ENCODE measurements at regions not wholly inside any gene's neighbourhood (a gene's known extent, or its start where the extent isn't known, plus 50 kb on each side); places are given as distances from the start of the nearest gene placed in this dataset.
"Not testable (repeated sequence)": the region's sequence is repeated elsewhere in the genome, so short reads cannot be mapped to it uniquely, and the experiment has no call there.

DNA sequence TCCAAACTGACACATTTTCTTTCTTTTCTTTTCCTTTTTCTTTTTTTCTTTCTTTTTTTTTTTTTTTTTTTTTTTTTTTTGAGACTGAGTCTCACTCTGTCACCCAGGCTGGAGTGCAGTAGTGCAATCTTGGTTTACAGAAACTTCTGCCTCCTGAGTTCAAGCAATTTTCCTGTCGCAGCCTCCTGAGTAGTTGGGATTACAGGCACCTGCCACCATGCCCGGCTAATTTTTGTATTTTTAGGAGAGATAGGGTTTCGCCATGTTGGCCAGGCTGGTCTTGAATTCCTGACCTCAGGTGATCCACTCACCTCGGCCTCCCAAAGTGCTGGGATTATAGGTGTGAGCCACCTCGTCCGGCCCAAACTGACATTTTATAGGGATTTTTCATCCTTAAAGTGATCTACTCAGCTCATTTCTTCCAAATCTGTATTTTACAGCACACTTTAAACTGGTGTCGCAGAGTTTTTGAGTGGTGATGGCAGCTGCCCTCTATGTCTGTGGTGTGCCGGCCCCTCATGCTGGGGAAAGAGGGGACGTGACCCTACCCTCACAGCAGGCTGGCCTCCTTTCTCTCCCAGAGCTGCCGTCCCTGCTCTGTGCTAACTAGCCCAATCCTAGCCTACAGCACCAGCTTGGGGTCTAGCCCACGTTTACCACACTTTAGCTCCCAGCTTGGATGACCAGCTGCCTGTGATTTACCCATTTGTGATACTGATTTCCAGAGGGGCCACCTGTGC, 211.9 kb upstream of the HAAO start:
- intact Hi-C loops (cut with micrococcal nuclease), result not testable (repeated sequence)

DNA sequence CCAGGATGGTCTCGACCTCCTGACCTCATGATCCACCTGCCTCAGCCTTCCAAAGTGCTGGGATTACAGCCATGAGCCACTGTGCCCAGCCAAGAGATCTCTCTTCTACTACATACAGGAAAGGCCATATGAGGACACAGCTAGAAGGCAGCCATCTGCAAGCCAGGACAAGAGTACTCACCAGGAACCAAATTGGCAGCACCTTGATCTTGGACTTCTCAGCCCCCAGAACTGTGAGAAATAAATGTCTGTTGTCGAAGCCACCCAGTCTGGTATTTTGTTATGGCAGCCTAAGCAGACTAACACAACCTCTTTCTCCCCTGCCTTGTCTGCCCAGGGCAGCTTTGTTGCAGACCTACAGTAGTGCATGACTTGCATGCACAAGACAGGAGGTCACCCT, 211.3 kb upstream of the HAAO start:
- intact Hi-C loops (cut with micrococcal nuclease), result no loop called here

DNA sequence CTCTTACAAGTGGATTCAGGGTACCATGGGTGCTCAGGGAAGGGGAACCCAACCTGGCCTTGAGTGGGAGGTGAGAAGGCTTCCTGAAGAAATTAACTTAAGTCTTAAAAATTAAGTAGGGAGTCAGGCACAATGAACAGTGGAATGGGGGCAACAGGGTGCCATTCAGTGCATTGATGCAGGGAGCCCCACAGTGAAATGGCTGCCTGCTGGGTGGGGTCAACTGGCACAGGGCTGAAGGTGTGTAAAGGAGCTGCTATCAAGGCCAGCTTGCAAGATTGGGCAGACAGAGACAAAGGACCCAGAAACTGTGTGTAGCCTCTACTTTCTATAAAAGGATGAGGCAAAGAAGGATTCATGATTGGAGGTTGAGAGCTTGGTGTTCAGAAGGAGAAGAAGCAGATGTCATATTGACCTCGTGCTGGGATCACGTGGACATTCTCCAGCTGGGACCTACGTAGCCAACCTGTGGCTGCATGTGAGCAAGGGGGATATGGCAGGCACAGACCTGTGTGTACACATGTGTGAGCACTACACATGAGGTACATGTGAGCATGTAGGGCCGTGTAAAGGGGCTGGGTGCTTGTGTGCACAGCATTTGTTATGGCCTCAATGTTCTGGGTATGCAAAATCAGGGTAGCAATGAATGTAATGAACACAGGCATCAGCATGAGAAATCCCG, 209.5 kb upstream of the HAAO start:
- intact Hi-C loops (cut with micrococcal nuclease), result no loop called here

DNA sequence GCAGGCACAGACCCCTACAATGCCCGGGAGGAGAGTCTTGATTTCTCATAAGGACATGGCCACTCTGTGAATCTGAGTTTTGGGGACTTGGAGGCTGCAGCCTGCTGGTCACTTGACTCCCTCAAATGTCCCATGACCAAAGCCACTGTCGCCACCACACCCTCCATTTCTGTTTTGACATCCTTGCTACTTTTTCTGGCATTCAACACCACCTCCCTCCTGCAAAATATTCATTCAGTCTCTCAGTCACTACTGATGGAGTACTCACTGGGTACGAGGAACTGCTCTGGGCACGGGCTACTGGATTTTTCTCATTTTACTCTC, 208.6 kb upstream of the HAAO start:
- intact Hi-C loops (cut with micrococcal nuclease), result no loop called here

DNA sequence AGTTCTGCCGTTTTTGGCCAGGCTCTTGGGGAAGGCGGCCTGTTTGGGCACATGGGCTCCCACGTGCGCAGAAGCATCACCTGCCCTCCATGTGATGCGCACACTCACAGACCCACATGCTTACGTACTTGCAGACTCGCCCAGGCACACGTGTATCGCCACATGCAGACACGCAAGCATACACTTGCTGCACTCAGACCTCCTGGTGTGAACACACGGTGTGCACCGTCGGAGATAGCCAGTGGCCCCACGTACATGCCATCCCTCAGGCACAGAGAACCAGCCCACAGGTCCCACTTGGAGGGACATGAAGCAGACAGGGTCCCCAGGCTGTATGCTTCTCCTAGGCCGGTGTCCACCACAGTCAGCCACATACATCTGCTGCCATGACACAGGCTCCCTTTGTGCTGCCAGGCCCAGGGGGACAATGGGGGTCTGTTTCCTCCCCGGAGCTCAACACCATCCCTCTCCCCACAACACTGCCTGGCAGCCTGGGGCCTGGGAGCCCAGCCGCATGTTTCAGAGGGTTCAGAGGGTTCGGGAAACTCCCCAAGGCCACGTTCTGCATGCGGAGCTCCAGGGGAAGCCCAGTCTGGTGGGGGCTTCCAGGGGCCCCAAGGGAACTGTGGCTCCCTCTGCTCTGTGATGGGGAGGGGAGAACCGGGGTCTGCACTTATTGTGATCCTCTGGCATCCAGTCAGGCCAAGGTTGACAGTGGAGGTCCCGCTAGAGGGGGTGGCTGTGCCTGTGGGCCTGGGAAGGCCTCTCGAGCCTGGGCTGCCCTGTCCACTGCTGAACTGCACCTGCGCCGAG, 208.1 kb upstream of the HAAO start:
- intact Hi-C loops (cut with micrococcal nuclease), result no loop called here

DNA sequence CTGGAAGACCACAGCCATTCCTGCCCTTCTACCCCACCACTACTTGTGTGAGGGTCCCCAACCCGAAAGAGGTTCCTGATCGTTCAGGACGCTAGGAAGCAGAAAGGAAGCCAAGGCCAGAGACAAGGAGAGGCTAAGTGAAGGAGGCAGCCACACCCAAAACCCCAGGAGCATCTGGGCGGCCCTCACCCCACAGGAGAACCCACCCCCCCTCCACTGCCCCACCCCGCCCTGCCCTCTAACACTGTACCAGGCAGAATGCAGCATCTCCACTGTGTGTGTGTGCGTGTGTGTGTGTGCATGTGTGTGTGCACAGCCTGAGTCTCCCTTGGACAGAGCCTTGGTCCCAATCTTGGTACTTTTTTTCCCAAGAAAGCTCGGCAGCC, 207.5 kb upstream of the HAAO start:
- intact Hi-C loops (cut with micrococcal nuclease), result no loop called here

DNA sequence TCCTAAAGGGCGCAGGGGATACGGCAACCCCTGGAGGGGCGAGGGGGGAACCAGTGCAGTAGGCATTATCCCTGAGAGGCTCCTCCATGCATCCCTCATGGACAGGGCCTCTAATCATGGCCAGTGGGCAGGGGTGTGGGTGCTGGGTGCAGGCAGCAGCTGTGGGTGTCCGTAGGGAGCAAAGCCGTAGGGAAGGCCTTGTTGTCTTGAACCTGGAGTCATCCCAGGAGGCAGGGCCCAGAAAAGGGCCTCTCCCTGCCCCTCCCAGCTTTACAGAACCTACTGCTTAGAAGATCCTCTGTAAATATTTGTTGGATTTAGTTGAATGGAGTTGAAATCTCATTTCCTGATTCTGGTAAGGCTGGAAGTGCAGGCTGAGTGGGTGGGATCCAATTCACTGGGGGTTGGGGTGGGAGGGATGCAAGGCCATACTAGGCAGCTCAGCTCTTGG, 207.0 kb upstream of the HAAO start:
- intact Hi-C loops (cut with micrococcal nuclease), result no loop called here

DNA sequence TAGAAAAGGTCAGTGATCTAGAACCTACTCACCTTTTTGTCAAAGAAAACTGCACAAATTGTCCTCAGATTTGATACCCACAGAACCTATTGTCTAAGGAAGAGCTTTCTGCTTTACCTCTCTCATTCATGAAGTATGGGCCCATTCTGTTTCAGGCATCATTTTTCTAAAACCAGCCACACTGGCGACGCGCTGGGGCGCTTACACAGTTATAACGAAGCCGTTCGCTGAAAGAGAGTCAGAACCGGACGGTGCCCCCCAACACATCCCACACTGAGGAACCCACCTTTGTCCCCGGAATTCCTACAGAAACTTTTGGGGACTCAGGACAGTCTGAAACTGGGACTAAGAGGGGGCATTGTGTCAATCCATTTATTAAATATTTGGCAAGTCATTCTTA, 206.3 kb upstream of the HAAO start:
- intact Hi-C loops (cut with micrococcal nuclease), result no loop called here

DNA sequence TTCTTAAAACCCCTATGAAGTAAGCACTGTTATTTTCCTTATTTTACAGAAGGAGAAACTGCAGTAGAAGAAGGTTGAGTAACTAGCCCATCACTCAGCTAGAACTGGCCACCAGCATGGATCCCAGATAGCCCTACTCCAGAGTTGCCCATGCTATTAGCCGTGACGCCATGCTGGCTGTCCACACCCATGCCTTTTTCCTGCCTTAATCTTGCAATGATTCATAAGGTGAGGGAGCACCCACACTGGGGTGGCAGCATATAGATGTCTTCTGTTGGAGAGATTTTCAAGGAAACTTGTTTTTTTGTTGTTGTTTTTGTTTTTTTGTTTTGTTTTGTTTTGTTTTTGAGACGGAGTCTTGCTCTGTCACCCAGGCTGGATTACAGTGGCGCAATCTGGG, 204.1 kb upstream of the HAAO start:
- intact Hi-C loops (cut with micrococcal nuclease), result no loop called here

DNA sequence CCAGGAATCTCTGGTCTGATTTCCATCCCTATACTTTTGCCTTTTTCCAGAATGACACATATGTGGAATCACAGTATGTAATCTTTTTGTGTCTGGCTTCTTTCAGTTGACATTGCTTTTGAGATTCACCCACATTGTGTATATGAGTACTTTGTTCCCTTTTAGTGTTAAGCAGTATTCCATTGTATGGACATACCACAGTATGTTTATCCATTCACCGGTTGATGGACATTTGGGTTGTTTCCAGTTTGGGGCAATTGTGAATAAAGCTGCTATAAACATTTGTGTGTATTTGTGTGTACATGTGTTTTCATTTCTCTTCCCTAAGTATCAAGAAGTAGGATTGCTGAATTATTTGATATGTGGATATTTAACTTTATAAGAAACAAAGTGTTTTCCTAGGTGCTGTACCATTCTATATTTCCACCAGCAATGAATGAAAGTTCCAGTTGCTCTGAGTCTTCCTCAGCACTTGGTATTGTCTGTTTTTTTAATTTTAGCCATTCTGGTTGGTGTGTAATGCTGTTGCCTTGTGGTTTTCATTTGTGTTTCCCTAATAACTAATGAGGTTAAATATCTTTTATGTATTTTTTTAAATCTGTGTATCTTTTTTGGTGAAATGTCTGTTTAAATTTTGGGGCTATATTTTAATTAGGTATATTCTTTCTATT, 203.5 kb upstream of the HAAO start:
- intact Hi-C loops (cut with micrococcal nuclease), result no loop called here

DNA sequence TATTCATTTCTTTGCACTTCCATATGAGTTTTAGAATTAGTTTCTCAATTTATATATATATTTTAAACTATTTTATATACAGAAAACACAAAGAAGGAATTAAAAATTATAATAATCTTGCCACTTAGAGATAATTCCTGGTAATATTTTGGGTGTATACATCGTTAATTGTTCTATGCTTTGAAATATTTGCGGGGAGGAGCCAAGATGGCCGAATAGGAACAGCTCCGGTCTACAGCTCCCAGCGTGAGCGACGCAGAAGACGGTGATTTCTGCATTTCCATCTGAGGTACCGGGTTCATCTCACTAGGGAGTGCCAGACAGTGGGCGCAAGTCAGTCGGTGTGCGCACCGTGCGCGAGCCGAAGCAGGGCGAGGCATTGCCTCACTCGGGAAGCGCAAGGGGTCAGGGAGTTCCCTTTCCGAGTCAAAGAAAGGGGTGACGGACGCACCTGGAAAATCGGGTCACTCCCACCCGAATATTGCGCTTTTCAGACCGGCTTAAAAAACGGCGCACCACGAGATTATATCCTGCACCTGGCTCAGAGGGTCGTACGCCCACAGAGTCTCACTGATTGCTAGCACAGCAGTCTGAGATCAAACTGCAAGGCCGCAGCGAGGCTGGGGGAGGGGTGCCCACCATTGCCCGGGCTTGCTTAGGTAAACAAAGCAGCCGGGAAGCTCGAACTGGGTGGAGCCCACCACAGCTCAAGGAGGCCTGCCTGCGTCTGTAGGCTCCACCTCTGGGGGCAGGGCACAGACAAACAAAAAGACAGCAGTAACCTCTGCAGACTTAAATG, 197.1 kb upstream of the HAAO start:
- intact Hi-C loops (cut with micrococcal nuclease), result not testable (repeated sequence)

DNA sequence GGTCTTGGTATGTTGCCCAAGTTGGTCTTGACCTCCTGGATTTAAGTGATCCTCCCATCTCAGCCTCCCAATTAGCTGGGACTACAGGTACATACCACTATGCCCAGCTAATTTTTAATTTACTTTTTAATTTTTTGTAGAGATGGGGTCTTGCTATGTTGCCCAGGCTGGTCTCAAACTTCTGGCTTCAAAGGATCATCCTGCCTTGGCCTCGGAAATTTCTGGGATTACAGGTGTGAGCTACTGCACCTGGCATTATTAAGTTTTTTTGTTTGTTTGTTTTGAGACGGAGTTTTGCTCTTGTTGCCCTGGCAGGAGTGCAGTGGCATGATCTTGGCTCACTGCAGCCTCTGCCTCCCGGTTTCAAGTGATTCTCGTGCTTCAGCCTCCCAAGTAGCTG, 195.7 kb upstream of the HAAO start:
- intact Hi-C loops (cut with micrococcal nuclease), result not testable (repeated sequence)

DNA sequence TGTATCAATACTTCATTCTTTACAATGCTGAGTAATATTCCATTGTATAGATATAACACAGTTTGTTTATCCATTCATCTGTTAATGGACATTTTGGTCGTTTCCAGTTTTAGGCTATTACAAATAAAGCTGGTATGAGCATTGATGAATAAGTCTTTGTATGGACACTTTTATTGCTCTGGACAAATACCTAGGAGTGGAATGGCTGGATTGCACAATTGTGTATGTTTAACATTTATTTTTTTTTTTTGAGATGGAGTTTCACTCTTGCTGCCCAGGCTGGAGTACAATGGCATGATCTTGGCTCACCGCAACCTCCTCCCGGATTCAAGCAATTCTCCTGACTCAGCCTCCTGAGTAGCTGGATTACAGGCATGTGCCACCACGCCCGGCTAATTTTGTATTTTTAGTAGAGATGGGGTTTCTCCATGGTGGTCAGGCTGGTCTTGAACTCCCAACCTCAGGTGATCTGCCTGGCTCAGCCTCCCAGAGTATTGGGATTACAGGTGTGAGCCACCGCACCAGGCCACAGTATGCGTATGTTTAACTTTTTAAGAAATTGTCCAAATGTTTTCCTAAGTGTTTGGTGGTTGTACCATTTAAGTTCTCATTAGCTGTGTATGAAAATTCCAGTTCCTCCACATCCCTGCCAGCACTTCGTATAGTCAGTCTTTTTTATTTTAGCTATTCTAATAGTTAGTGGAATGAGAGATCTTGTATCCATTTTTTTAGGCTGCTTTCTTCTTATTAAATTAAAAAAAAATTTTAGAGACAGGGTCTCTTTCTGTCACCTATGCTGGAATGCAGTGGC, 194.9 kb upstream of the HAAO start:
- intact Hi-C loops (cut with micrococcal nuclease), result no loop called here

DNA sequence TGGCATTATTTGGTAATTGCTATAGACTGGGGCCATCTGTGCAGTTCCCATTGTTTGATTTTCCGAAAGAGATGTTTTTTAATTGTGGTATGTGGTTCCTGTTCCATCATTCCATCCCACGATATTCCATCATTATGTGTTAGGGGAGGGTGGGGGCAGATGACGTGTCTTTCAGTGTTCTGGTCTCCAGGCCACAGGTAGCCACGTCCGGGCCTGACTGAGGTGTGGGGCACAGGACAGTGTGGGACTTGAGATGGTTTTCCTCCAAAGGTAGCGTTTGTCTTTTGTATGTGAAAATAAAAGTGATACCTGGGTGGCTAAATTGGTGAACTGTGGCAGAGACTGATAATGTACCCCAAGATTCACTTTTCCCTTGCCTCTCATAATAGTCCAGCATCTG, 192.2 kb upstream of the HAAO start:
- intact Hi-C loops (cut with micrococcal nuclease), result no loop called here

DNA sequence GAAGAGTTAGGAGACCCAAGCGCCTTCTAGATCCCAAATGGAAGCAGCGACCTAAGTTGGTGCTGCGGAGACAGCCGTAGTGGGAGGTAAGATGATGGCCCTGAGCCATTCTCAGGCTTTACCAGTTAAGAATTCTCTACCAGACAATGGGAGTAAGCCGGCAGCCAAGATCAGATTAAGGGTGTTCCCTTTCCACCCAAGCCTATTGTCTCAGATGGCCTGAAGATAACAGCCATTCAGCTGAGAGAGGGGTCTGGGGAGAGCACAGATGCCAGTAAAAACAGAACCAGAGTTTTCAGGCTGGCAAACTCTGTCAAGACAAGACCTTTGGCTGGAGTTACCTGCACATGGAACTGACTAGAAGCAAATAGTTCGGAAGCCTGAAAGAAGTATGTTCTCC, 191.7 kb upstream of the HAAO start:
- intact Hi-C loops (cut with micrococcal nuclease), result no loop called here

DNA sequence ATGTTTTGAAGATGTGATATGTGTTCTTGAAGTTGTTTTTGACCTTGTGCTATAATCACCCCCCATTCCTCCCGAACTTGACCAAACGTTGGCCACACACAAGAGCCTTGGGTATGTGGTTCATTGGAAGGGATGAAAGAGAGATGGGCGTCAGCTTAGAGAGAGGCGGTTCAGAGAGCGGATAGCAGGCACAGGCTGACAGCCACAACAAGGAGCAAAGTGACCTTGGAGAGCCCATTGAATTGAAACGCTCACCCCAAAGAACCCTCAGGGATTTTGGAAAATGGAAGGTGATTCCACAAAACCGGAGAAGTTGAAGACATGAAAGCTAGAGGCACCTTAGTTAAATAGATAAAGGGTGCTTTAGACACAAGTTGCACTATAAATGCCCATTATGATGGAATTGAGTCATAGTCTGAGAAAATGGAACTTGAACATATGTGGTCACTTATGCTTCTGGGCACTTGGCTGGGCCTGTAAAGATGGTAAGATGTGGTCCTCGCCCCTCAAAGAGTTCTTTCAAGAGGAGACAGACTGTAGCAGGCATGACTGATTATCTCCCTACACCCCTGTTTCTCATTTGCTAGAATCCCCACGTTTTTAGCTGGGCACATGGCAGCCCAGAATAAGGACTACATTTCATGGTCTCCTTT, 188.5 kb upstream of the HAAO start:
- intact Hi-C loops (cut with micrococcal nuclease), result no loop called here

DNA sequence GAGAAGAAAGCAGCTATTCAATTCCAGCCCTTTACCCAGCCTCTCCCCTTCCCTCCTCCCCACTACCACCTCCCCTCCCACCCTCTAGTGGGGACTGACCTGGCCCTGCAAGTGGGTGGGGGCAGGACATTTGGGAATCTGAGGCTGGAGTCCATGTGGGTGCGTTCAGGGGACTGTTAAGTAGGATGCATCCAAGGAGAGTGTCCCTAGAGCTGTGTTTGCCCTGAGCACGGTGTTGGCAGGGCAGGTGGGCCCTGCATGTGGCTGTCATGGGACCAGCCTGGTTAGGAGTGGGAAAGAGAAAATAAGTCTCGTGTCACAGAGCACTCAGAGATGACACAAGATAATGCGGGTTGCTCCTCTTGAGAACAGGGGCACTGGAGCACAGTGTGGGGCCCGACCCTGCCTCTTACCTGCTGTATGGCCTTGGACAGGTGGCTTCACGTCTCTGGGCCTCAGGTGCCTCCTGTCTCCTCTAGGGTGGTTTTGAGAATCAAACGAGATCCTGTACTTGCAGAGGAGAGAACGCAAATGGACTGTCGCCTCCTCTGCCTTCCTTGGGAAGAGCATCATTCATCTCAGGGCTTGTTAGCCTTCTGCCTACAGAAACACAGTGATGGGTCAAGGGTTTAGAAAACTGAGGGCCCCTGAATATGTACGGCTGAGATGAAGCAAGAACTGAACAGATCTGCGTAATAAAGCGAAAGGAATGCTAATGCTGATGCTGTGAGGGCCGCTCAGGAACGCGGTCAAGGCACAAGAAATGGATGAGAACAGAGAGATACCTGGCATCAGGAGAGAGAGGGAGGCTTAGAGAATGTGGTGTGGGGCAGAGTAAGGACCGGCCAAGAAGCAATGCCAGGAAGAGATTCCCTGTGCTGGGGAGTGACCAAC, 187.7 kb upstream of the HAAO start:
- intact Hi-C loops (cut with micrococcal nuclease), result loop anchor here (10.0 kb wide), 1 partner anchor 145 kb away; no protein-coding TSS in a partner anchor

DNA sequence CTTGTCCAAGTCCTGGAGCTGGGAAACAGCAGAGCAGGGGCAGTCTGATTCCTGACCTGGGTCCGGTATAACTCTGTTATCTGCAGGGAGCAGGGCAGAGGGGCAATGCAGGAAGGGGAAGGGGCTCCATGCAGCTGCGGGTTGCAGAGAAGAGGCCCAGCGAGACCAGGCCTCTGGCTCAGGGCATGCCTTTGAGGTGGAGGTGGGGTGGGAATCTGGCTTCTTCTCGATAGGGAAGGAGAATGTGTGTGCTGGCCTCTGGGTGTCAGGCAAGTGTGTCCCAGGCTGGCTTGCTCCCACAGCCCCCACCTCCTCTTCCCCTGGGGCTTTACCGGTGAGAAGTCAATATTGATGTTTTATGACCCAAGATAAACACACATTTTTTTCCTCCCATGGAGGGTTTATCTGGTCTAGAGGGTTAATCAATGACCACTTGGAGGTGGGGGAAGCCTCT, 187.1 kb upstream of the HAAO start:
- intact Hi-C loops (cut with micrococcal nuclease), result loop anchor here (10.0 kb wide), 1 partner anchor 145 kb away; no protein-coding TSS in a partner anchor

Measured in T-helper 2 cell treated with Interferon-gamma antibody and Interleukin-4, amounts not matched to agents 100 ng/mL and 5 ng/mL, for 36 hours (primary cell).